Fibroblast of lung (primary cell): ENCODE measurements at regions not wholly inside any gene's neighbourhood (a gene's known extent, or its start where the extent isn't known, plus 50 kb on each side); places are given as distances from the start of the nearest gene placed in this dataset.

ENCODE experiments used
- EZH2 ChIP-seq: IDR thresholded peaks from 2 replicates; pipeline ENCODE4 v1.5.1; 2012; ENCODE audit warnings: low read length, control low read depth, mild to moderate bottlenecking; ENCODE audit errors: missing control alignments
- TF ChIP-seq, protein P1 (sequence below), 2 donors: IDR thresholded peaks in 1 of 2; conservative IDR thresholded peaks in 1 of 2; 1 replicate in 1 of 2; 2 replicates in 1 of 2; pipeline ENCODE4 v1.5.1; 2011 to 2012; ENCODE audit warnings: low read length in 2 of 2, control low read depth in 1 of 2, inconsistent platforms in 1 of 2, low read depth in 1 of 2, mild to moderate bottlenecking in 1 of 2

GRCh38 chr18:24678107-24678506 is 217.7 kb downstream of the HRH4 start:
- TF ChIP-seq, protein P1, sequence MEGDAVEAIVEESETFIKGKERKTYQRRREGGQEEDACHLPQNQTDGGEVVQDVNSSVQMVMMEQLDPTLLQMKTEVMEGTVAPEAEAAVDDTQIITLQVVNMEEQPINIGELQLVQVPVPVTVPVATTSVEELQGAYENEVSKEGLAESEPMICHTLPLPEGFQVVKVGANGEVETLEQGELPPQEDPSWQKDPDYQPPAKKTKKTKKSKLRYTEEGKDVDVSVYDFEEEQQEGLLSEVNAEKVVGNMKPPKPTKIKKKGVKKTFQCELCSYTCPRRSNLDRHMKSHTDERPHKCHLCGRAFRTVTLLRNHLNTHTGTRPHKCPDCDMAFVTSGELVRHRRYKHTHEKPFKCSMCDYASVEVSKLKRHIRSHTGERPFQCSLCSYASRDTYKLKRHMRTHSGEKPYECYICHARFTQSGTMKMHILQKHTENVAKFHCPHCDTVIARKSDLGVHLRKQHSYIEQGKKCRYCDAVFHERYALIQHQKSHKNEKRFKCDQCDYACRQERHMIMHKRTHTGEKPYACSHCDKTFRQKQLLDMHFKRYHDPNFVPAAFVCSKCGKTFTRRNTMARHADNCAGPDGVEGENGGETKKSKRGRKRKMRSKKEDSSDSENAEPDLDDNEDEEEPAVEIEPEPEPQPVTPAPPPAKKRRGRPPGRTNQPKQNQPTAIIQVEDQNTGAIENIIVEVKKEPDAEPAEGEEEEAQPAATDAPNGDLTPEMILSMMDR (conservative IDR thresholded peaks at IDR 0.05 in 1 of 2, IDR thresholded peaks at IDR 0.05 in 1 of 2; ENCODE audit: low read depth in 1 of 2, low read length in 2 of 2): no peak
- no peak for TF ChIP-seq EZH2
